ENCODE measurements at regions not wholly inside any gene's neighbourhood (a gene's known extent, or its start where the extent isn't known, plus 50 kb on each side); places are given as distances from the start of the nearest gene placed in this dataset.

GRCh38 chr20:18919996-18920395, 106.4 kb downstream of the SCP2D1 start:
- TF ChIP-seq CTCF (conservative IDR thresholded peaks at IDR 0.05; ENCODE audit: low read length) = no peak
- TF ChIP-seq EZH2phosphoT487 (IDR thresholded peaks at IDR 0.05; ENCODE audit: borderline replicate concordance) = no peak

All from Loucy (cell line).